HG03342 (cell line): ENCODE measurements at regions not wholly inside any gene's neighbourhood (a gene's known extent, or its start where the extent isn't known, plus 50 kb on each side); places are given as distances from the start of the nearest gene placed in this dataset.
"Not testable (repeated sequence)": the region's sequence is repeated elsewhere in the genome, so short reads cannot be mapped to it uniquely, and the experiment has no call there.

Source experiments
- ATAC-seq: cut with Tn5 transposase; IDR thresholded peaks from one replicate; pipeline ENCODE4 v1.9.1; 2021; ENCODE audit warnings: mild to moderate bottlenecking, moderate library complexity; ENCODE audit not compliant: unreplicated experiment

DNA sequence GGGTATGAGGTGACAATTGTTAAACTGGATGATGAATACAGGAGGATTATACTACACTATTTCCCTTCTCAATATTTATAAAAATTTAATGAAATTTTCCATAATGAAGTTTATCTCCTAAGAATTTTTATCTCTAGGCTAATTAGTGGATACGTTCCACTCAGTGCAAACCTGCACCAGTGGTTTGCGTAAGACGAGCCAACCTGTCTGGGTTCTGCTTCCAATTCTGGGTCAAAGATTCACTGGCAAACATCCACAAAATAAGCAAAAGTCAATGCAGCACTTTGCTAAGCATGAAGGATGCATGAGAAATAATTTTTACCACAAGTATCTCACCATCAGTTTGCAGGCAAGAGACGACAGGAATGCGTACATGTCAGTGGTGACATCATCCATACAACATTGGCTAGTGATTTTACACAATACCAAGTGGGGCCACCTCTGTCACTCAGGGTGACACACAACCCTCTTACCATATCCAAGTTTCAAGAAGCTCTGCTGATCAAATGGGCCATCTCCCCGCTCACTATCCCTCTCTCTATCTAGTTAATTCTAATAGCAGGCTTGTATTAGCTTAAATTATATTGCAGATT lies 51.7 kb downstream of the FAM50B start:
- no peak for ATAC-seq

DNA sequence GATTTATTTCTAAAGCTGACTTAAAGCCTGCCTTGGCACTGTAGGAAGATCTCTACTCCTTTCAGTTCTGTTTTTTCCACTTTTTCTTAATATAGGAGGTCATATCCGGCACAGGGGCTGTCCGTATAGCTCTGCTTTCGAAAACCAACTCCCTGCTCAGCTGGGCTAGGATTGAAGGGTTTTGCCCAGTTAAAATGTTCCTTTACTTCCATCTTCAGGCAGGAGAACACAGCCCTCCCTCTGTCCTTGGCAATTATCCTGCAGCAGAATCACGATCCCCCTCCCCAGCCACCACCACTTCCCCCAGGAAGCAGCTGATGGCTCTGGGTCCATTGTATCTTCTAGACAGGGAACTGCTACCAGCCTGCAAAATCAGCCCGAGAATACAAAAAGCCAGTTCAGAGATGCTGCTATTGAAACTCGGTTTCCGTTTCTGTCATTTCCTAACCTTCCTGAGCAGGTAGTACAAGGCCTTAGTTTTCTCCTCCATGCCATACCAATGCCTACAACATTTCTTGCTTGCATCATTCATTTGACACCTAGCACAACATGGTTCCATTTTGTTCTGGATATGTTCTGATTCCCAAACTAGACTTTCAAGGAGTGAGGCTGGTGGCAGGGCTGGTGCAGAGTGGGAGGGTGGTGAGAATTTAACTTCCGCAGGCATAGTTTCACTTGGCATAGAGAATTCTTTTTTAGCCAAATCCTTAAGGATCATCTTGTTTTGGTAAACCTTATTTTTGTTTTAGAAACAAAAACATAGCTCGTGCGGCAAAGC lies 53.9 kb downstream of the FAM50B start:
- ATAC-seq = no peak

DNA sequence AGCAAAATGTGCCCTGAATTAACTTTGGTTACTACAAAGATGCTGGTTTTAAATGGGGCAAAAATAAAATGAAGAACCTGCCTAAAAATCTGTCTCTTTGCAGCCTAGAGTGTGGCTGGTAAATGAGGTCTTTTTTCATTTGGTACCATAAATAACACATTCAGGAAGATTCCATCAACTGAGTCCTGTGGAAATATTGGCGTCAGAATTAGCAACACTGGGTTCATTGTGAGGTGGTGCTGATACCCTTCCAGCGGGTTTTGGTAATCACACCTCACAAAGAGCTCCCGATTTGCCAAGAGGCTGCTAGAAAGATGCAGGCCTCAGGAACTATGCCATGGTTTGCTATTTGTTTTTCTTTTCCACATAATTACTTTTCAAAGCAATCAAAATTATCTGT lies 55.3 kb downstream of the FAM50B start:
- no peak for ATAC-seq

DNA sequence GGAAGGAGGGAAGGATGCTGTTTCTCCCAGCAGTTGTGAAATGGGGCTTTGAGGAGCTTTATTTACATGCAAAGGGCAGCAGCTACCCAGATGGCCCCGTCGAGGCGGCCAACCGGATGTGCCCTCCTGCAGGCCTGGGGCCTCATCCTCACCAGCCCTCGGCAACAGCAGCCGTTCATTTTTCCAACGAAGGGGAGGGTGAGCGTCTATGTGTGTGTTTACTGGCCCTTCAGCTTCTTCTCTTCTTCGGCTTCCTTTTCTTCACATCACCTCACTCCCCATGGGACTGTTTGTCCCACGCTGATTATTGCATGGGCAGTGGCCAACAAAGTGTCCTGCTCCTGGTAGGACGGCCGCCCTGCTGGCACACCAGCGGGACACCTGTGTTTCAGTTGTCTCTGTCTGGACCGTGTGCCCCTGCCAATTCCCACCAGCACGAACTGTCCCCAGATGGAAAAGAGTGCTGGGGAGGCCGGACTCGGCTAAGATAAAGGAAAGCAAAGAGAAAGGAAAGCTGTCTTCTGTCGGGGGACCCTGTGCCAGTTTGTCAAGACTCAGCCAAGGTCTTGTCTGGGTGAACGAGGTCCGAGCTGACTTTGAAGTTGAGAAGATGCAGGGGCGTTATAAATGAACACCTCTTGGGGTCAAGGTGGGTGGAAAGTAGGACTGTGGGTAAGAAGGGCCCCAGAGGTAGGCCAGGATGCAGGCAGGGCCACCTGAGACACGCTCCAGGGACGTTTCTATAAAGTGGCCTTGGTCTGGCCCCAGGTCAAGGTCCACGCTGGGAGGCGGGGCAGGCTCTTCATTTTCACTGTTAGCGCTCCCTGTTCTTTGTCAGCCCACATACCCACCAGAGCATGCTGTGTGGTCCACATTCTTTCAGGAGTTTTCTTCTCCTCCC lies 57.0 kb downstream of the FAM50B start:
- ATAC-seq = no peak

DNA sequence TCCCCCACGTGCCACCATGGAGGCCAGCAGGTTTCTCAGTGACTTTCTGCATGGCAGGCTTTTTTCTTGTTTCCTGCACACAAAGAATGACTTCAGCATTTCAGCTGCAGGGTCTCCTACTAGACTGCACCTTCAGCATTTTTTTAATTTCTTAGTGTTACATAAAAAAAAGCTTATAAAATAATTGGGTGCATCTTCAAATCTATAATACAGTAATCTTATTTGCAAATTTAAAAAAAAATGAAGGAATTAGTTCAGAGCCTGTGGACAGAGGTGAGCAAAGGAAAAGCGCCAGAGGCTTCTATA lies 57.6 kb downstream of the FAM50B start:
- ATAC-seq = no peak

DNA sequence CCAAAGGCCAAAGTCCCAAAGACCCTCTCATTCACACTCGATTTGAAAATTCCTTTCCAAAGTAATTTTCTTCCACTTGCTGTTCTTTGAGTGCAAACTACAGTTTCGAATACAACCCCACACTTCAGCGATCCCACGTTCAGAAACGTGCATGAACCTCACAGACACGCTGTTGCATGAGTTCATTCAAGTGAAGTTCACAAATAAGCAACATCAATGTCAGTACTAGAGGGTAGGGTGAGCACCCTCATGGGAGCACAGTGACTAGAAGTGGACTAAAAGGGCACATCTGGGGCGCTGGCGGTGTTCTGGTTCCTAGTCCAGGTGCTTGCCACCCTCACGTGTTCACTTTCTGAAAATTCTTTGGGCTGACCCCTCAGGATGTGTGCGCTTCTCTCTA lies 59.0 kb downstream of the FAM50B start:
- ATAC-seq = no peak

DNA sequence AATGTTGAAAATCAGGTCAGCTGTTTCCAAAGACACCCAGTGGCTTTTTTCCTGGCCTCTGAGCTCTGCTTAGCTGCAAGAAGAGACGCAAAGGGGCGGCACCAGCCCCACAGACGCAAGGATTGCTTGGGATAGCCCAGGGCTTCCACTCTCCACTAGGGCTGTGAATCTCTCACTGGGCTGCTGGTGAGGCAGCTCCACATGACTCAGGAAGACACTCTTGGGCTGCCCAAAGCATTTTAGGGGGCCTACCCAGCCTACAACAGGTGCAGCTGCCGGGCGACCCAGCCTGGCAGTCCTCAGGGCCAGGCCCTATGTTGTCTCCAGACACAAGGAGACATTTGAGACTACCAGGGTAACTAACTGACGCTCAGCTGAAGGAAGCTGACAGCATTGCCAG lies 59.8 kb downstream of the FAM50B start:
- ATAC-seq = no peak

DNA sequence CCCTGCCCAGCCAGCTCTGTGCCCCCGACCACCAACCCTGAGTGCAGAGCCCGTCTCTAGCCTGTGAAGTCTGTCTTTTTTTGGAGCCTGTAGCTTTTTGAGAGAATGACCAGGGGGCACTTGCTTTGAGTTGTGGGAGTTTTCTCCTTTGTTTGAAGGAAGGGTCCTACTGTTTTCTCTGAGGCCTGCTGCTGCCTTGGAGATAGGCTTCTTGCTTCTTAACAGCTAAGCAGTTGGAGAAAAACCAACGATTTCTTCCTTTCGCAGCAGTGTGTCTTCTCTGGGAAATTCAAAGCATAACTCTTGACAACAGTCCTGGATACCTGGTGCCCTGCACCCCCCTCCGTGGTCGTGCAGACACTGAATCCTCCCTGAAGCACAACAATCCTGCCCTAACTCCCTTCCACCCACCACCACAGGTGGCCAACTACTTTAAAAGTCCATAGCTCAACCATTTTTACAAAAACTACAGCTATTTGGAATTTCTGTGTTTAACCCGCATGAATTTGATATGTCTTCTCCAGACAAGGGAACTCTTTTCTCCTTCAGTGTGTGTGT lies 61.0 kb downstream of the FAM50B start:
- ATAC-seq = no peak

DNA sequence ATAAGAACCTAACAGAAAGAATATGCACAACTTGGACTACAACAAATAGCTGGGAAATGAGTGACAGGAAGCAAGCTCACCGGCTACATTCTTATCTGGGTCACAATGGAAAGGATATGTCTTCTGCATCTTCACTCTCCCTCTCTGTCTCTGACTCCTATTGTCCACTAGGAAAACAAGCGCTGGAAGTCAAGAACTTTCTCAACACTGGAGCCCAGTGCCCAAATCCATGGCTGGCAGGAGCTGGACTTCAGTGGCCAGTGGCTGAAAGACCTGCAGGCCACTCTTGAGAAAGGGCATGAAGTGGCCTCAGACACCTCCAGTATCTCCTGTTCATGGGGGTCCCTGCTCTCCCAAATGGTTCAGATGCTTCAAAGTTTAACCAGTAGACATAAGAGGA lies 62.0 kb downstream of the FAM50B start:
- no peak for ATAC-seq

DNA sequence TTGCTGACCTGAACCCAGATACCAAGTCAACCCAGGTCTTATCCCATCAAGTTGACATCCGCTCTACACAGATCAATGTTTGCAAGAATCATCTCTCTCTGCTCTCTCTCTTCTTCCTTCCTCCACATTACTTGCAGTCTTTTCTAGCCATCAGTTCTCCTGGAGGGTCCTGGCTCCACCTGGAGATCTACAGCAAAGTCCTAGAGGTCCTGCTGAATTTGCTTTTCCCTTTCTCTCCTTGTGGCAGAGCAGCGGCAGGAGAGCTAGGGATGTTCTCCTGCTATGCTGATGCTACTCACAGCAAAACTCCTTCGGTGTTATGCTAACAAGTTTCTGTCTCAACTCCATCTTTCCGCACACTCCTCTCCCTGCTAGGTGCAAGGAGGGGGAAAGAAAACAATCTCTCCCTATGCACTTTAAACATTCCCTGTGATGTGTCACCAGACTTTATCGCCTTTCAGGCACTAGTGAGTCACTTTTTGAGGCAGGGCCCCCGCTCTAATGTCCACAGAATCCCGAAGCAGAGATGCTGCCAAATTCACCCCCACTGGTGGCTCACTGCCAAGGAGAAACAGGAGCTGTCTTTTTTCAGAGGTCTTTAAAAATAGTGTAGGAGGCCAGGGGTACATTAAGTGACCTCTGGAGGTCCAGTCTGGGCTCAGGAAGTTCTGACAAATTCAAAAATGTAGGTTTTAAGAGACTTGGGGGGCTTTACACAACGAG lies 62.6 kb downstream of the FAM50B start:
- ATAC-seq = no peak

DNA sequence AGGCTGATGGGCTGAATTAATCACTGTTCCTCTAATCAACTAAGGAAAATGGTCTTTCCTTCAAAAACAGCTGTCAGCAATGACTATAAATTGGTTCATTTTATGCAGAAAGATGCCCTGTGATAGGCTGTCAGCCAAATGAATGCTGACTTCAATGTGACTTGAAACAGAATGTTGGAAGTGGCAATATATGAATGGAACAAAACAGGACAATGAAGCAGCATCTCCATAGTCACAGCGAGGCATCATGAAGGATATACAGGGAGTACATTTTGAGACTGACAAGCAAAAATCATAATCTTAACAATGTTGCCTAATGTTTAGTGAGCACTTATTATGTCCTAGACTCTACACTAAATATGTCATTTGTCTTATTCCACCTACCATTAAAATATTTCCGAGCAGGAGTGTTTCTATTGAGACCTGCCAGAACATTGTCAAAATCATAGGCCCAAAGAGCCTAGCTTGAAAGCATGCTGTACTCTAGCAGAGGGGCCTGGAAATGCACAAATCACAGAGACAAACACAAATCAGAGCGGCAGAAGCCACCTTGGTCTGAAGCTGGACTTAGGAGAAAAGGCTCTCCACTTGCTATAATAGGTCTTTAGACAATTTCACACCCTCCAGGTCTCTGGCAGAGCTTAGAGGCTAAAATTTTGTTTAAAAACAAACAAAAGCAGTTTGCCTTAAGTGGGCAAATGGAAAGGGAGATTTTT lies 63.3 kb downstream of the FAM50B start:
- ATAC-seq = no peak

DNA sequence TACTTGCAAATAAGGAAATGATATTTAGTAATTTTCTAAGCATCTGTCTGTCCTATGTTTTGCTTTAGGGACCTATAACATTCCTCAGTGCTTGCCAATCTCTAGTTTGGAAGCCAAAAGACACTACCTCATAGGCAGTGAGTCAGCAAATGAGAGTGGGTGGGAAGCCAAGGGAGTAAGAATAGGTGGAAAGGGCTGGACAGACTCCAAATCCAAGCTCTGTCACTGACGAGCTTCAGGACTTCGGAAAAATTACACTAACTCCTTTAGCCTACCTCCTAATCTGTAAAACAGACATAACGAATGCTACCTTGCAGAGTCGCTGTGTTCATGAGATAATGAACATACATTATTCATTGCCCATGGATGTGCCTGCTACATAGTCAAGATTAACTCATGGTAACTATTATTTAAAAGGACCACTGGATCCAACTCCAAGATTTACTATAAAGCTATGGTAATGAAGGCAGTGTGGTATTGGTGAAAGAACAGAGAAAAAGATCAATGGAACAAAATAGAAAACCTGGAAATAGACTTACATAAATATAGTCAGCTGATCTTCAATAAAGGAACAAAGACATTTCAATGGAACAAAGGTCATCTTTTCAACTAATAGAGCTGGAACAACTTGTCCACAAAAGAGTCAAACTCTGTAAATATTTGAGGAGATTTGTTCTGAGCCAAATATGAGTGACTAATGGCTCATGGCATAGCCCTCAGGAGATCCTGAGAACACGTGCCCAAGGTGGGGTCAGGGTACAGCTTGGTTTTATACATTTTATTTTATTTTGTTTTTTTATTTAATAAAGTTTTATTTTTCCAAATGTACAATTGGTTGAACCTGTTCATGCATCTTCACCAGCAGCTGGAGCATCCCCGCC lies 64.1 kb downstream of the FAM50B start:
- no peak for ATAC-seq

DNA sequence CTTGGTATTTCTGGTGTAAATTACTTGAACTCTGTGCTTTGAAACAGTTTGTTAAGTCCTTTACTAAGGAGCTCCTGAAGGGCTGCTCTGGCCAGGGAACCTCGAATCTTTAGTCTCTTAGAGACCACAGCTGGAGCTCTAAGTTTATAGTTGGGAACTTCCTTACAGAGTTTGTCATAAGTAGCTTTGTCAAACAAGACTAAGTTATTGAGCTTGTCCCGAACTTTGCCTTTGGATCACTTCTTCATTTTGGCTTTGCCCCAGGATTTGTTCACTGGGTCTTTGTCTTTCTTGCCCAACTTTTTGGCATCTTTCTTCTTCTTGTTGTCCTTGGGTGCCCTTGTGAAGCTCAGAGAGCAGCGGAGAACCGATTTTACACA lies 64.8 kb downstream of the FAM50B start:
- no peak for ATAC-seq

DNA sequence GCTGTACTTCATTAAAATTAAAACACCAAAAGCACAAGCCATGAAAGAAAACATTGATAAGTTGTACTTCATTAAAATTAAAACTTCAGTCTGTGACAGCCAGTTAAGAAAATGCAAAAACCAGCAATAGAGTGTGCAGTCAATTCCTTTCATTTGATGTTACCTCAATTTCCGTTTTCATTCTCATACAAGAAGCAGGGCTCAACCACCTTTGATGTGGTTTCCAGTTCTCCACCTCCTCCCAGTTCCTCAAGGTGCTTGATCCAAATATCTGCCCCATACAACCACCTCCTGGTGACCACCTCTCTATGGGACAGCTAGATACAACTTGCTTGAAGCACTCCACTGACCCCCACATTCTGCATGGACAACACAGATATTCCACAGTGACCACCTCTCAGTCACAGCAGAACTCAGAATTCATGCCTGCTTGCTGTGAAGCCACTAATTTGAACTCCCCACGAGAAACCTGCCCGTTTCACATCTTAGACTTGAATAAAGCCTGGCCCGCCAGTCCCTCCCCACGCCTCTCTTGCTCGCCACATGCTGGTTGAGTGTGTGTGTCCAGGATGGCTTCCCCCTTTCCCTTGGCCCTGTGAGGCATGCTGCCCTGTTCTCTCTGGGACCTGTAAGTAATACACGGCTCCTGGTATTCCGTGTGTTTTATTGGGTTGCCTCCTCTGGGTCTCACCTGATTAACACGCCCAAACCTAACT lies 66.1 kb downstream of the FAM50B start:
- ATAC-seq = no peak

DNA sequence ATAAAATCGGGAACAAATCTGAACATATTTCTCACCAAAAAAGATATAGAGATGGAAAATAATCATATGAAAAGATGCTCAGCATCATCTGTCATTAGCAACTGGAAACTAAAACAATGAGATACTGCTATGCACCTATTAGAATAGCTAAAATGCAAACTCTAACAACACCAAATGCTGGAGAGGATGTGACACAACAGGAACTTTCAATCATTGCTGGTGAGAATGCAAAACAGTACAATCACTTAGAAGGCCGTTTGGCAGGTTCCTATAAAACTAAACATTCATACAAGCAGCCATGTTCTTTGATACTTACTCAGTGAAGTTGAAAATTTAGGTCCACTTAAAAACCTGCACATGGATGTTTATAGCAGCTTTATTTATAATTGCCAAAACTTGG lies 67.0 kb downstream of the FAM50B start:
- no peak for ATAC-seq

DNA sequence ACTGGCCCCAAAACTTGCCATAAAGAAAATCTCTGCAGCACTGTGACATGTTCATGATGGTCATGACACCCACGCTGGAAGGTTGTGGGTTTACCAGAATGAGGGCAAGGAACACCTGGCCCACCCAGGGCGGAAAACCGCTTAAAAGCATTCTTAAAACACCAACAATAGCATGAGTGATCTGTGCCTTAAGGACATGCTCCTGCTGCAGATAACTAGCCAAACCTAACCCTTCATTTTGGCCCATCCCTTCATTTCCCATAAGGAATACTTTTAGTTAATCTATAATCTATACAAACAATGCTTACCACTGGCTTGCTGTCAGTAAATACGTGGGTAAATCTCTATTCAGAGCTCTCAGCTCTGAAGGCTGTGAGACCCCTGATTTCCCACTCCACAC lies 67.6 kb downstream of the FAM50B start:
- ATAC-seq = not testable (repeated sequence)

DNA sequence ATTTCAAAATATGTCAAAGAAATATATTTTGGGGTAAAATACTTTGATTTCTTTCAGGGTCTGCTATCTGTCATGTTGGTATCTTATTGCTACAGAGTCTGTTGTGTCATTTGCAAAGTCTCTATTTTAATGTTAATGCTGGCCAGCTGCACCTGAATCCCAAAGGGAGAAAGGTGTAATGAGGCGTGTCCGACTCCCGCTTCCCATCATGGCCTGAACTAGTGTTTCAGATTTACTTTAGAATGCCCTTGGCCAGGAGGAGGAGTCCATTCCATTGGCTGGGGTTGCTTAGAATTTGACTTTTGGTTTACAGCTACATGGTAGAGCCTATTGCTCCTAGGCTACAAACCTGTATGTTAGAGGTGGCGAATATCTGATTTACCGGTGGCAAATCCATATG lies 69.3 kb downstream of the FAM50B start:
- no peak for ATAC-seq

DNA sequence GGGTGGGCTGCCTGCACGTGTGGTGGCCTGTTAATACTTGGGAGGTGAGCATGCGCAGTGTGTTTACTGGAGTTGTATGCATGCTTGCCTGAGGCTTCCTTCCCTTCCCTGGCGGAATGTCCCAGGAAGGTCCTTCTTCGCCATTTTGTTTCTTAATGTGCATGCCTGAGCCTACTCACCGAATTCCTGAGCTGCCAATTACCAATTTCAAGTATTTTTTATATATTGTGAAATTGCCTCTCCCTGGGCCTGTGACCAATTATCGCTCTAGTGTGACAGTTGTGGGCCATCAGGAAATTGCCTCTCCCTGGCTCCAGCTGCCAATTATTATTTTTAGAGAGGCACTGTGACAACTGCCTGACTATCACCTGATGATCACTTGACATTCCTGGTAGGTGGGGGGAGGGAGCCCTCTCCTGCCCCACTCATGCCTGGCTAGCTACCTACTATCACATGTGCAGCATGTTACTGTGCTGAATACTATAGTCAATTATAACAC lies 70.0 kb downstream of the FAM50B start:
- ATAC-seq = no peak

DNA sequence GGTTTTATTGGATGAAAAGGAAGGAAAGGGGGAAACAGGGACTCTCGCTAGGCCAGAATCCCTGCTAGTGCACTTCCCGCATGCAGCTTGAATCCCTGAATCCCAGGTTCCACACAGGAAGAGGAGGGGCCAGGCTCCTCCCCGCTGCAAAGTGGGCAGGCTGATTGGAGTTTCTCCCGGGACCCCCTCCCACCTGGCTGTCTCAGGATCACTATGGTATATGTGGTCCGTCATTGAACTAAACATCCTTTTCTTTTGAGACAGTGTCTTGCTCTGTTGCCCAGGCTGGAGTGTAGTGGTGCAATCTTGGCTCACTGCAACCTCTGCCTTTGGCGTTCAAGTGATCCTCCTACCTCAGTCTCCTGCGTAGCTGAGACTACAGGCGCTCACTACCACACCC lies 70.7 kb downstream of the FAM50B start:
- no peak for ATAC-seq
